Natural killer cell (primary cell): ENCODE measurements at regions not wholly inside any gene's neighbourhood (a gene's known extent, or its start where the extent isn't known, plus 50 kb on each side); places are given as distances from the start of the nearest gene placed in this dataset.

Source experiments
- ATAC-seq, 3 donors: fragments of 150-1000 bp in 2 of 3; fragments of 200-7000 bp in 1 of 3; cut with Tn5 transposase; 1 replicate in 1 of 3; 2 replicates in 2 of 3; pipeline ENCODE4 v1.10.0; 2021; ENCODE audit warnings: mild to moderate bottlenecking in 2 of 3, moderate library complexity in 2 of 3
- DNase-seq, 2 donors: peaks; one replicate each; pipeline versions ENCODE4 v3.0.0 to v3.0.0-alpha.2; 2013 to 2021; ENCODE audit warnings: mixed read lengths in 1 of 2
- H3K27ac ChIP-seq: one replicate; pipeline ENCODE4 v1.5.1; 2013; ENCODE audit warnings: mild to moderate bottlenecking, low read length
- H3K27me3 ChIP-seq: one replicate; pipeline ENCODE4 v1.6.1; 2013; ENCODE audit warnings: low read length; ENCODE audit not compliant: control insufficient read depth, insufficient read depth
- H3K36me3 ChIP-seq: one replicate; pipeline ENCODE4 v1.6.1; 2013; ENCODE audit warnings: low read length; ENCODE audit not compliant: control insufficient read depth, insufficient read depth
- H3K4me1 ChIP-seq: one replicate; pipeline ENCODE4 v1.6.1; 2013; ENCODE audit warnings: low read length; ENCODE audit not compliant: control insufficient read depth, insufficient read depth
- H3K4me3 ChIP-seq: one replicate; pipeline ENCODE4 v1.5.1; 2013; ENCODE audit warnings: low read length
- H3K9me3 ChIP-seq: one replicate; pipeline ENCODE4 v1.6.1; 2013; ENCODE audit warnings: low read length; ENCODE audit not compliant: control insufficient read depth, insufficient read depth
- H3K27ac Mint-ChIP-seq, 2 donors: one replicate each; pipeline ENCODE4 v1.8.0; 2022; ENCODE audit warnings: mild to moderate bottlenecking in 2 of 2, mixed read lengths in 2 of 2, moderate library complexity in 1 of 2
- H3K27me3 Mint-ChIP-seq, 2 donors: one replicate each; pipeline ENCODE4 v1.8.0; 2022; ENCODE audit warnings: low read depth in 2 of 2, mixed read lengths in 2 of 2
- H3K36me3 Mint-ChIP-seq: one replicate; pipeline ENCODE4 v1.8.0; 2022; ENCODE audit warnings: mixed read lengths
- H3K4me1 Mint-ChIP-seq, 2 donors: one replicate each; pipeline ENCODE4 v1.8.0; 2022; ENCODE audit warnings: mixed read lengths in 2 of 2
- H3K4me3 Mint-ChIP-seq: one replicate; pipeline ENCODE4 v1.8.0; 2022; ENCODE audit warnings: mild to moderate bottlenecking, moderate library complexity, mixed read lengths
- H3K9me3 Mint-ChIP-seq, 2 donors: one replicate each; pipeline ENCODE4 v1.8.0; 2022; ENCODE audit warnings: mixed read lengths in 2 of 2
- CTCF ChIP-seq: fragments of 200-600 bp; IDR thresholded peaks from one replicate; pipeline ENCODE4 v1.8.0; 2022; ENCODE audit warnings: antibody characterized with exemption
- WGBS: methylation state at CpG from one replicate; pipeline ENCODE4 v1.1.7; 2013; ENCODE audit warnings: missing lambda C conversion rate; ENCODE audit not compliant: insufficient coverage; 5-methylcytosine and 5-hydroxymethylcytosine counted together
- intact Hi-C: fragments of 100-400 bp; cut with micrococcal nuclease; formaldehyde crosslinking; loops from one replicate; pipeline ENCODE4 v1.14.2; 2022

GRCh38 chr6:103707596-103708325, 1152.0 kb downstream of the HACE1 start:
- H3K9me3 ChIP-seq: no peaks in the 10 kb centered on the region
- Mint-ChIP-seq H3K9me3 (peaks cover 4% of the 10 kb centered on the region in 2 donors), H3K4me3 (no peak overlapping the region), H3K27me3 (no peaks in the 10 kb centered on the region), H3K27ac (no peak overlapping the region), H3K4me1 (no peaks in the 10 kb centered on the region), H3K36me3 (no peaks in the 10 kb centered on the region)
- H3K27ac ChIP-seq: no peak overlapping the region
- no peak for DNase-seq
- H3K36me3 ChIP-seq: no peaks in the 10 kb centered on the region
- intact Hi-C loops: no loop called here
- 75% methylated on average over 2 of the region's 3 CpGs for WGBS
- no peak overlapping the region for H3K4me3 ChIP-seq
- no peak for TF ChIP-seq CTCF
- no peak for ATAC-seq
- no peaks in the 10 kb centered on the region for H3K4me1 ChIP-seq
- H3K27me3 ChIP-seq: no peaks in the 10 kb centered on the region

- no peak for ATAC-seq
- no peak overlapping the region for H3K27ac ChIP-seq
- no peak for TF ChIP-seq CTCF
- H3K4me1 ChIP-seq: no peaks in the 10 kb centered on the region
- intact Hi-C loops: no loop called here
- H3K9me3 ChIP-seq: no peaks in the 10 kb centered on the region
- DNase-seq: no peak
- Mint-ChIP-seq H3K36me3 (no peaks in the 10 kb centered on the region), H3K4me1 (no peaks in the 10 kb centered on the region), H3K9me3 (peaks cover 2 to 3% of the 10 kb centered on the region in 2 donors), H3K27me3 (no peaks in the 10 kb centered on the region), H3K27ac (no peak overlapping the region), H3K4me3 (no peak overlapping the region)
- no peaks in the 10 kb centered on the region for H3K36me3 ChIP-seq
- WGBS: 29% methylated on average over 1 of the region's 1 CpG
- H3K27me3 ChIP-seq: no peaks in the 10 kb centered on the region
- no peak overlapping the region for H3K4me3 ChIP-seq
These were observed 1160.0 kb downstream of the HACE1 start for GRCh38 chr6:103699769-103700168.

GRCh38 chr6:103687430-103687829, 1172.3 kb downstream of the HACE1 start:
- Mint-ChIP-seq H3K27ac (no peak overlapping the region), H3K36me3 (no peaks in the 10 kb centered on the region), H3K9me3 (peaks cover 13 to 16% of the 10 kb centered on the region in 2 donors), H3K27me3 (no peaks in the 10 kb centered on the region), H3K4me1 (no peaks in the 10 kb centered on the region), H3K4me3 (no peak overlapping the region)
- Histone ChIP-seq H3K27me3 (no peaks in the 10 kb centered on the region), H3K4me1 (no peaks in the 10 kb centered on the region), H3K4me3 (no peak overlapping the region), H3K27ac (no peak overlapping the region), H3K9me3 (no peaks in the 10 kb centered on the region), H3K36me3 (no peaks in the 10 kb centered on the region)
- DNase-seq (no peak), ATAC-seq (no peak)
- TF ChIP-seq CTCF: no peak
- no CpG with 5 or more reads among the region's 2 CpGs for WGBS
- intact Hi-C loops: no loop called here

GRCh38 chr6:103680116-103680515, 1179.6 kb downstream of the HACE1 start:
- H3K27me3 Mint-ChIP-seq: no peaks in the 10 kb centered on the region
- ATAC-seq: no peak

More at GRCh38 chr6:103680116-103680515, 1179.6 kb downstream of the HACE1 start:
- Histone ChIP-seq H3K9me3 (no peaks in the 10 kb centered on the region), H3K36me3 (no peaks in the 10 kb centered on the region), H3K4me3 (no peak overlapping the region), H3K27ac (no peak overlapping the region), H3K27me3 (no peaks in the 10 kb centered on the region), H3K4me1 (no peaks in the 10 kb centered on the region)
- no peaks in the 10 kb centered on the region for H3K36me3 Mint-ChIP-seq
- no peak overlapping the region for H3K4me3 Mint-ChIP-seq
- TF ChIP-seq CTCF: no peak
- H3K4me1 Mint-ChIP-seq: no peaks in the 10 kb centered on the region
- intact Hi-C loops: no loop called here
- H3K27ac Mint-ChIP-seq: no peak overlapping the region
- H3K9me3 Mint-ChIP-seq: peaks cover 13 to 19% of the 10 kb centered on the region in 2 donors
- no peak for DNase-seq
- WGBS: 83% methylated on average over 1 of the region's 1 CpG
